Pancreas (tissue), 10 donors: ENCODE measurements at regions not wholly inside any gene's neighbourhood (a gene's known extent, or its start where the extent isn't known, plus 50 kb on each side); places are given as distances from the start of the nearest gene placed in this dataset.

Experiments
- ATAC-seq, 4 donors: fragments of 200-7000 bp; cut with Tn5 transposase; one replicate each; pipeline versions ENCODE4 v1.8.0 to v1.9.1; 2020; ENCODE audit warnings: mild to moderate bottlenecking in 4 of 4, moderate library complexity in 4 of 4
- DNase-seq, 6 donors: peaks; one replicate each; pipeline ENCODE4 v3.0.0-alpha.2; 2020
- FAIRE-seq: peaks from 2 replicates; lab custom pipeline; 2012; peaks lifted over from hg19 to GRCh38; lab: Jason Lieb, UNC
- H3K27ac ChIP-seq, 4 donors: fragments of 200-600 bp; sonication (generic); 1 replicate in 3 of 4; 2 replicates in 1 of 4; pipeline versions ENCODE4 v1.5.0 to v1.8.0; 2020
- H3K27me3 ChIP-seq, 4 donors: fragments of 200-600 bp; one replicate each; pipeline ENCODE4 v1.8.0; 2021
- H3K36me3 ChIP-seq, 3 donors: fragments of 200-600 bp; sonication (generic) in 1 of 3; one replicate each; pipeline versions ENCODE4 v1.5.0 to v1.8.0; 2020 to 2021
- H3K4me1 ChIP-seq, 3 donors: fragments of 200-600 bp; one replicate each; pipeline ENCODE4 v1.8.0; 2021
- H3K4me3 ChIP-seq, 4 donors: fragments of 200-600 bp; sonication (generic) in 2 of 4; one replicate each; pipeline versions ENCODE4 v1.5.0 to v1.8.0; 2020 to 2021
- H3K9me3 ChIP-seq, 4 donors: fragments of 200-600 bp; one replicate each; pipeline ENCODE4 v1.8.0; 2021
- CTCF ChIP-seq, 4 donors: fragments of 200-600 bp; sonication (generic) in 3 of 4; IDR thresholded peaks; one replicate each; pipeline versions ENCODE4 v1.5.0 to v1.8.0; 2021; ENCODE audit warnings: antibody characterized with exemption in 4 of 4
- WGBS, 2 donors: extraction: QIAGEN DNeasy Blood & Tissue Kit; methylation state at CpG; one replicate each; pipeline ENCODE4 v1.1.7; 2013; 5-methylcytosine and 5-hydroxymethylcytosine counted together
- intact Hi-C, 3 donors: fragments of 100-400 bp; cut with DNase I; formaldehyde crosslinking; loops; one replicate each; pipeline versions ENCODE4 v1.11.1 to v1.14.2; 2022
- donor health status: healthy with polysubstance abuse.
- donor health status: DM: no; HTN: no; CAD: no; lungs with moderate emphysema.
- donor health status: DM: no; HTN: no; CAD: no.
- donor health status: control.
- donor health status: control.
- donor health status: Bipolar disorder and iron deficiency.
- donor health status: DM: yes; HTN: yes; CAD: no.
- donor health status: DM: no; HTN: no; CAD: no.
- donor health status: DM: no; HTN: no; CAD: no.
- donor health status: DM: yes; HTN: yes; CAD: no.

GRCh38 chr5:125154301-125155110 lies 408.1 kb upstream of the ZNF608 start:
- intact Hi-C loops = no loop called here
- no peaks in the 10 kb centered on the region for H3K27me3 ChIP-seq
- TF ChIP-seq CTCF (IDR thresholded peaks at IDR 0.05) = no peak
- H3K4me1 ChIP-seq = no peaks in the 10 kb centered on the region
- 0% methylated on average over 1 of the region's 1 CpG for WGBS, 2 donors
- ATAC-seq (no peak), DNase-seq (no peak), FAIRE-seq (no peak)
- no peaks in the 10 kb centered on the region for H3K9me3 ChIP-seq
- no peaks in the 10 kb centered on the region for H3K36me3 ChIP-seq
- no peak overlapping the region for H3K4me3 ChIP-seq
- H3K27ac ChIP-seq = no peak overlapping the region

- no peaks in the 10 kb centered on the region for H3K27me3 ChIP-seq
- 75 to 82% methylated on average over 10 of the region's 10 CpGs for WGBS, 2 donors
- intact Hi-C loops = no loop called here
- H3K36me3 ChIP-seq = no peaks in the 10 kb centered on the region
- no peak overlapping the region for H3K27ac ChIP-seq
- TF ChIP-seq CTCF (IDR thresholded peaks at IDR 0.05) = no peak
- no peaks in the 10 kb centered on the region for H3K4me1 ChIP-seq
- H3K4me3 ChIP-seq = no peak overlapping the region
- FAIRE-seq (no peak), ATAC-seq (no peak), DNase-seq (peak in 1 of 6 donors; percentile 41)
- no peaks in the 10 kb centered on the region for H3K9me3 ChIP-seq
Measured at GRCh38 chr5:125160787-125161502, 414.5 kb upstream of the ZNF608 start.

GRCh38 chr5:125162714-125163113 lies 416.3 kb upstream of the ZNF608 start:
- FAIRE-seq (no peak), DNase-seq (no peak), ATAC-seq (no peak)
- no peak for TF ChIP-seq CTCF (IDR thresholded peaks at IDR 0.05)
- Histone ChIP-seq H3K9me3 (no peaks in the 10 kb centered on the region), H3K36me3 (no peaks in the 10 kb centered on the region), H3K4me3 (no peak overlapping the region), H3K27me3 (no peaks in the 10 kb centered on the region), H3K4me1 (no peaks in the 10 kb centered on the region), H3K27ac (no peak overlapping the region)
- intact Hi-C loops = no loop called here
- WGBS, 2 donors = 94 to 99% methylated on average over 1 of the region's 1 CpG

- Histone ChIP-seq H3K9me3 (no peaks in the 10 kb centered on the region), H3K4me3 (no peak overlapping the region), H3K36me3 (no peaks in the 10 kb centered on the region), H3K27ac (no peak overlapping the region), H3K4me1 (no peaks in the 10 kb centered on the region), H3K27me3 (no peaks in the 10 kb centered on the region)
- TF ChIP-seq CTCF (IDR thresholded peaks at IDR 0.05) = no peak
- ATAC-seq (no peak), DNase-seq (no peak), FAIRE-seq (no peak)
- intact Hi-C loops = no loop called here
- 49 to 54% methylated on average over 1 of the region's 1 CpG for WGBS, 2 donors
Measured at GRCh38 chr5:125169396-125169795, 423.0 kb upstream of the ZNF608 start.

- 34 to 44% methylated on average over 1 of the region's 1 CpG for WGBS, 2 donors
- no peak for TF ChIP-seq CTCF (IDR thresholded peaks at IDR 0.05)
- DNase-seq (no peak), FAIRE-seq (no peak), ATAC-seq (no peak)
- Histone ChIP-seq H3K4me3 (no peak overlapping the region), H3K9me3 (no peaks in the 10 kb centered on the region), H3K27me3 (no peaks in the 10 kb centered on the region), H3K4me1 (no peaks in the 10 kb centered on the region), H3K36me3 (no peaks in the 10 kb centered on the region), H3K27ac (no peak overlapping the region)
- intact Hi-C loops = no loop called here
Measured at GRCh38 chr5:125171641-125172040, 425.2 kb upstream of the ZNF608 start.
